Memory B cell (primary cell): ENCODE measurements at regions not wholly inside any gene's neighbourhood (a gene's known extent, or its start where the extent isn't known, plus 50 kb on each side); places are given as distances from the start of the nearest gene placed in this dataset.

ENCODE experiments used
- ATAC-seq: fragments of 150-1000 bp; cut with Tn5 transposase; 2 replicates; pipeline ENCODE4 v1.10.0; 2021; ENCODE audit warnings: low read depth, mild to moderate bottlenecking, moderate library complexity
- DNase-seq, 2 donors: peaks; one replicate each; pipeline ENCODE4 v3.0.0; 2022; ENCODE audit warnings: low spot score in 2 of 2
- H3K27ac Mint-ChIP-seq: one replicate; pipeline ENCODE4 v1.8.0; 2022; ENCODE audit warnings: mild to moderate bottlenecking, moderate library complexity, mixed read lengths
- H3K27me3 Mint-ChIP-seq: one replicate; pipeline ENCODE4 v1.8.0; 2022; ENCODE audit warnings: mixed read lengths
- H3K36me3 Mint-ChIP-seq: one replicate; pipeline ENCODE4 v1.8.0; 2022; ENCODE audit warnings: mild to moderate bottlenecking, mixed read lengths
- H3K4me1 Mint-ChIP-seq: one replicate; pipeline ENCODE4 v1.8.0; 2022; ENCODE audit warnings: mixed read lengths
- H3K4me3 Mint-ChIP-seq: one replicate; pipeline ENCODE4 v1.8.0; 2022; ENCODE audit warnings: mild to moderate bottlenecking, moderate library complexity, mixed read lengths
- H3K9me3 Mint-ChIP-seq: one replicate; pipeline ENCODE4 v1.8.0; 2022; ENCODE audit warnings: mixed read lengths

DNA sequence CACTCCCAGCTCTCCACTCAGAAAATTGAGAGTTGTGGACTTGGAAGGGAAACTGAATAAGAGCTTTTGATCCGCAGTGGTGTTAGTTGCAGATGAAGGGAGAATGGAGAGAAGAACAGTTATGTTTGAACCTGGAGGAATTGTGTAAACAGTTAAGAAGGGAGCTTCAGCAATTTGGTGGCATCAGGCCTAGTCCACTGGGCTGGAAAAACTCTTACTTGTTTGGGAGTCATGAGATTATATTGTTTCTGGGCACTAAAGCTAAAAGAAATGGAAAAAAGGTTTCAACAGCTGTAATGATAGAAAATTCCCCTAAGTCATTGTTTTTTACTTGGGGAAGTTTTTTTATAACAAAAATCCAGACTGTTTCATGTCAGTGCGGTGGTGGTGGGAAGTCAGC lies 256.1 kb upstream of the C1orf87 start:
- no peaks in the 10 kb centered on the region for H3K36me3 Mint-ChIP-seq
- H3K4me1 Mint-ChIP-seq, result no peaks in the 10 kb centered on the region
- H3K4me3 Mint-ChIP-seq, result no peak overlapping the region
- H3K27me3 Mint-ChIP-seq, result no peaks in the 10 kb centered on the region
- ATAC-seq (no peak), DNase-seq (no peak)
- H3K9me3 Mint-ChIP-seq, result peaks cover 10% of the 10 kb centered on the region
- H3K27ac Mint-ChIP-seq, result no peak overlapping the region

DNA sequence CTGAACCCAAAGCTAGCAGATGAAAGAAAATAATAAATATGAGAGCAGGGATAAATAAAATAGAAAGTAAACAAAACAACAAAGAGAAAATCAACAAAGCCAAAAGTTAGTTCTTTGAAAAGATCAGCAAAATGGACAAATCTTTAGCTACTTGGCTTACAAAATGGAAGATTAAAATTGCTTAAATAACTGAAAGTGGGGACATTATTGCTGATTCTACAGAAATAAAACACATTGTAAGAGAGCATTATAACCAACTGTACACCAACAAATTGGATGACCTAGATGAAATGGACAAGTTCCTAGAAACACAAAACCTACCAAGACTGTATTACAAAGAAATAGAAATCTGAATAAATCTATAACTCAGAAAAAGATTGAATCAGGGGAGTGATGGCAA lies 238.3 kb upstream of the C1orf87 start:
- H3K27me3 Mint-ChIP-seq, result no peaks in the 10 kb centered on the region
- no peaks in the 10 kb centered on the region for H3K36me3 Mint-ChIP-seq

DNA sequence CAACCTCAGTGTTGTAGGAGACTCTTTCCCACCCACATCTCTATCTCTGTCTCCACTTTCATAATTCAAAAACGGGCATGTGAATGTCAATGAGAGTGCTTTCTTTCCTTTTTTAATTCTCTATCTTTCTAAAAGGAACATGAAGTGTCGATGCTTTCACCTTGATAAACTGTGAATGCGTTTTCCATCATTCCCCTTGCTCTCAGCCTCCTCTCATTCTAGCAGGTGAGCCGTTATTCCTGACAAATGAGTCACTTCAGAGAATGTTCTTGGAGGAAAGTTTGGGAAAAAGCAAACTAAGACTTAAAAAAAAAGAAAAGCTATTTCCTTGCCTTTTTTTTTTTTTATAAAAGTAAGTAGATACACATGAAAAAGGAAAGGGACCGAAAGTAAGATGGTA lies 226.0 kb upstream of the C1orf87 start:
- H3K4me1 Mint-ChIP-seq, result no peaks in the 10 kb centered on the region
- H3K9me3 Mint-ChIP-seq, result peaks cover 3% of the 10 kb centered on the region
- DNase-seq (no peak), ATAC-seq (no peak)
- no peaks in the 10 kb centered on the region for H3K27me3 Mint-ChIP-seq
- no peaks in the 10 kb centered on the region for H3K36me3 Mint-ChIP-seq
- H3K4me3 Mint-ChIP-seq, result no peak overlapping the region
- no peak overlapping the region for H3K27ac Mint-ChIP-seq

More for the DNA sequence above, 238.3 kb upstream of the C1orf87 start:
- peaks cover 2% of the 10 kb centered on the region for H3K9me3 Mint-ChIP-seq
- no peak overlapping the region for H3K4me3 Mint-ChIP-seq
- ATAC-seq (no peak), DNase-seq (no peak)
- H3K27ac Mint-ChIP-seq, result no peak overlapping the region
- no peaks in the 10 kb centered on the region for H3K4me1 Mint-ChIP-seq

DNA sequence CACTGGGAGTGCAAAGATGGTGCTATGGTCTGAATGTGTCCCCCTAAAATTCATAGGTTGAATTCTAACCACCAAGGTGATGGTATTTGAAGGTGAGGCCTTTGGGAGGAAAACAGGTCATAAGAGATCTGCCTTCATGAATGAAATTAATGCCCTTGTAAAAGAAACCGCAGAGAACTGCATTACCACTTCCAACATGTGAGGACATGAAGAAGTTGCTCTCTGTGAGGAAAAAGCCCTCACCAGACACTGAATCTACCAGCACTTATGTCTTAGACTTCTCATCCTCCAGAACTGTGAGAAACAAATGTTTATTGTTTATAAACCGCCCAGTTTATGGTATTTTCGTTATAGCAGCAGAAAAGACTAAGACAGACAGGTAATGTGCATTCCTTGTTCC lies 224.7 kb upstream of the C1orf87 start:
- ATAC-seq (no peak), DNase-seq (no peak)
- H3K9me3 Mint-ChIP-seq, result peaks cover 3% of the 10 kb centered on the region
- no peaks in the 10 kb centered on the region for H3K36me3 Mint-ChIP-seq
- no peaks in the 10 kb centered on the region for H3K27me3 Mint-ChIP-seq
- no peak overlapping the region for H3K27ac Mint-ChIP-seq
- no peaks in the 10 kb centered on the region for H3K4me1 Mint-ChIP-seq
- no peak overlapping the region for H3K4me3 Mint-ChIP-seq

DNA sequence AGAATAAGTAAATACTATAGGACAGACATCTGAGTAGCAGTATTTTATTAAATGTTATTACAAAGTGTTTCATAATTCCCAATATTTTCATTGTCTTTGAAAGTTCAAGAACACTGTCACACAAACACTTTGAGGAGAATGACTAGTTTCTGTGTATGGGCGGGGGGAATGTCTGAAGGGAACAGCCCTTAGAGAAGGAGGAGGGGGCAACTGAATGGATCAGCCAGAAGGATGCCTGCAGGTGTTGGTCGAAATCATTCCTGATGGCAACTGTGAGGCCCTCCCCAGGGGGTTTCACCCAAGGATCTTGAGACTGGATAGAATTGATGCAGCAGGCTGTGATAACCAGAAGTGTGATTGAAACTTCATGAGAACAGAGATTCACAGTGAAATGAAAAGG lies 223.2 kb upstream of the C1orf87 start:
- ATAC-seq (no peak), DNase-seq (no peak)
- Mint-ChIP-seq H3K36me3 (no peaks in the 10 kb centered on the region), H3K4me3 (no peak overlapping the region), H3K27me3 (no peaks in the 10 kb centered on the region), H3K4me1 (no peaks in the 10 kb centered on the region), H3K9me3 (peaks cover 3% of the 10 kb centered on the region), H3K27ac (no peak overlapping the region)

DNA sequence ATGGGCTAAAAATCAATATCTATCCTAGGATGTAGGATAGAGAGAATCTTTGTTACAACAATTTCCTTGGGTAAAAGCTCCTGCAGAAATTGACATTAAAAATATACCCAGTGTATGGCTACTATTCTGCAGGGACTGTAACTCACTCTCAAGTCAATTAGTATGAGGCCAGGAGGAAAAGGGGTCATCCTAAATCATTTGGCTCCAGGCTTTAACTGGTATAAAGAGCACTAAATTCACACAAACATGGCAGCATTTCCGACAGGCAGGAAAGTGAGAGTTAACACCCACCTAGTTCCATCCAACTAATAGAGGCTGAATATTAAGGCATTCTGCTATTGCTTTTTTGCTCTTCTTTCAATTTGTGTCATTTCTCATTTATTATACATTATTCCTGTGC lies 218.6 kb upstream of the C1orf87 start:
- DNase-seq (no peak), ATAC-seq (no peak)
- no peak overlapping the region for H3K27ac Mint-ChIP-seq
- no peaks in the 10 kb centered on the region for H3K36me3 Mint-ChIP-seq
- H3K4me1 Mint-ChIP-seq, result no peaks in the 10 kb centered on the region
- H3K4me3 Mint-ChIP-seq, result no peak overlapping the region
- peaks cover 3% of the 10 kb centered on the region for H3K9me3 Mint-ChIP-seq
- H3K27me3 Mint-ChIP-seq, result no peaks in the 10 kb centered on the region

DNA sequence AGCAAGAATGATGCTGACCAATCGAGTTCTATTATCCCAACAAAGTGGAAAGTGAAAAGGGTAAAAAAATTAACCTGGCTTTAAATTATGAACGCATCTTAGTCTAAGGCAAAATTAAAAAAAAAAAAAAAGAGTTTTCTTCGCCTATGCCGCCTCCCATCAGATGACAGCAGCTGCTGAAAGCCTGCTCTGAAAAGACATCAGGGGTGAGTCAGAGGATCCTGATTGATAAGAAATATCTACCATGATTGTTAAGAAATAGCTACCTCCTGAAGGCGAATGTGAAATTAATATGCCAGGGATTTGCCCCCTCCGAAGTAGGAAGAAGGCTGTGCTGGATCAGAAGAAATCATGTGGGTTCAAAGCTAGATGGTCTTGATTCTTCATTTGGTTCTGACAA lies 216.8 kb upstream of the C1orf87 start:
- DNase-seq (no peak), ATAC-seq (no peak)
- H3K4me1 Mint-ChIP-seq, result no peaks in the 10 kb centered on the region
- no peak overlapping the region for H3K27ac Mint-ChIP-seq
- no peak overlapping the region for H3K4me3 Mint-ChIP-seq
- H3K27me3 Mint-ChIP-seq, result no peaks in the 10 kb centered on the region
- no peaks in the 10 kb centered on the region for H3K36me3 Mint-ChIP-seq
- H3K9me3 Mint-ChIP-seq, result peaks cover 3% of the 10 kb centered on the region

DNA sequence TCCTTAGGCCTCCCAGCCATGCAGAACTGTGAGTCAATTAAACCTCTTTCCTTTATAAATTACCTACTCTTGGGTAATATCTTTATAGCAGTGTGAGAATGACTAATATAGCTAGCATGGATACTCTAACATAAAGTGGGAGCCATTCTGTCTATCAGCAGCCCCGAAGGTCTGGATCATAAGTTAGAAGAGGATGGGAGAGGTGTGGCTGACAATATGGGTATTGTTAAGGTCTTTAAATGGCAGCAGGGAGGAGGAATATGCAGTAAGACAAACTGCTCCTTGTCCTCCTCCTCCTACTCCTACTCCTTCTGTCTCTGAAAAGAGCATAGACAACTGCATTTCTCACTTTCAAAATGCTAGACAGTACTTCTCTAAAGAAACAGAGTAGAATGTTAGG lies 214.0 kb upstream of the C1orf87 start:
- Mint-ChIP-seq H3K9me3 (peaks cover 3% of the 10 kb centered on the region), H3K4me1 (no peaks in the 10 kb centered on the region), H3K36me3 (no peaks in the 10 kb centered on the region), H3K27me3 (no peaks in the 10 kb centered on the region), H3K4me3 (no peak overlapping the region), H3K27ac (no peak overlapping the region)
- ATAC-seq (no peak), DNase-seq (no peak)

DNA sequence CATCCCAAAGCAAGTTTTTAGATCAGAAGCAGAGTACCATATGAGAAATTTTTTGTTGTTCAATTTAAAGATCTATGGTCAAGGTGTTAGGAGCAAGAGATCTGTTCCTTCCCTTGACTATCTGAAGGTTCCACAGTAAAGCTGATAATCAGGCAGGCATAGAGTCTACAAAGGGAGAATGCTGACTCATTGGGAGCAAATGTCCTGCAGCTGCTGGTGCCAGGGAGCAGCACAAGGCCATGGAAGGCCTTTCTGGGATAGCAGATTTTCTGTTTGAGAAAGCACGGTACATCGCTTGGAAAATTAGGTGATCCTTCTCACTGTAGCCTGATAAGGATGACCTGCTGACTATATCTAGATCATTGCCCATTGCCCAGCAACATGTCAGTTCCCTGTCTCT lies 210.1 kb upstream of the C1orf87 start:
- Mint-ChIP-seq H3K4me3 (no peak overlapping the region), H3K9me3 (peaks cover 3% of the 10 kb centered on the region), H3K27me3 (no peaks in the 10 kb centered on the region), H3K27ac (no peak overlapping the region), H3K36me3 (no peaks in the 10 kb centered on the region), H3K4me1 (no peaks in the 10 kb centered on the region)
- ATAC-seq (no peak), DNase-seq (no peak)

DNA sequence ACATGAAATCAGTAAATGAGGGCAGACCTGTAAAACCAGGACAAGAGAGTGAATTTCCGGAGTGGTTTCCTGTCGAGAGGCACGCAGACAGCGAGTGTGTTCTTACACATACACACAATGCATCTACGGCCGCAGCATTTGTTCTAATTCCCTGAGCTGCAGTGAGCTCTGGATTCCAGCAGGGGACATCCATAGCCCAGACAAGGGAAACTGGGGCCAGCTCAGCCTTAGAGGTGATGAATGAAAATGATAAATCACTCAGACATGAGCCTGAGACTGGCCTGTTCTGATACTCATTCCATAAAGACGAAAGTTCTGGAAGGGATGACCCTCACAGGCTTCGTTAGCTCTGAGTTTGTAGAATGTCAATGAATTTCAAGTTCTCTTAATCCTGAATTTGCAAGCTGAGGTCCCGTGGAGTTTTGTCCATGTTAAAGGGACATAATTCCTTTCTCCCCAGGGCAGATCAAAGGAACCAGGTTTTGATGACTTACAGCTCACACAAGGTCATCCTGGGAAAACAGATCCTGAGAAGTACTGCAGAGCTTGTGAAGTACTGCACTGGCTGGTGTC lies 207.9 kb upstream of the C1orf87 start:
- no peak for DNase-seq
- H3K27ac Mint-ChIP-seq, result no peak overlapping the region
- ATAC-seq, result no peak
- H3K27me3 Mint-ChIP-seq, result no peaks in the 10 kb centered on the region
- H3K4me3 Mint-ChIP-seq, result no peak overlapping the region
- no peaks in the 10 kb centered on the region for H3K9me3 Mint-ChIP-seq
- H3K36me3 Mint-ChIP-seq, result no peaks in the 10 kb centered on the region
- no peaks in the 10 kb centered on the region for H3K4me1 Mint-ChIP-seq

DNA sequence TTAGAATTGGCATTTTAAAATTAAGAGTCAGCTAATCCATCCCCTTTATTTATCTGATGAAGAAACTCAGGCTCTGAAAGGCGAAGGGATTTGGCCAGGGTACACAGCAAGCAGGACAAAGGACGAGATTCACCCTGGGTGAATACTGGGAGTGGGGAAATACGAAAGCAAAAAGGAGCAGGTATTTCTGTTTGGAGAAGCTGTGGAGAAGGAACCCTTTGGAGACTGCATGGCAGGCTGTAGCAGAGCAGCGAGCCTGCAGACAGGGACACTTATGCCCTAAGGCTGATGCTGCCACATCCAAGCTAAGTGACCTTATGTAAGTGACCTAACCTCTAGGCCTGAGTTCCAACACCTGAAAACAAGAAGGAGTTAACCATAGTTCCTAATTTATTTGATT lies 207.2 kb upstream of the C1orf87 start:
- ATAC-seq (no peak), DNase-seq (no peak)
- H3K4me3 Mint-ChIP-seq, result no peak overlapping the region

DNA sequence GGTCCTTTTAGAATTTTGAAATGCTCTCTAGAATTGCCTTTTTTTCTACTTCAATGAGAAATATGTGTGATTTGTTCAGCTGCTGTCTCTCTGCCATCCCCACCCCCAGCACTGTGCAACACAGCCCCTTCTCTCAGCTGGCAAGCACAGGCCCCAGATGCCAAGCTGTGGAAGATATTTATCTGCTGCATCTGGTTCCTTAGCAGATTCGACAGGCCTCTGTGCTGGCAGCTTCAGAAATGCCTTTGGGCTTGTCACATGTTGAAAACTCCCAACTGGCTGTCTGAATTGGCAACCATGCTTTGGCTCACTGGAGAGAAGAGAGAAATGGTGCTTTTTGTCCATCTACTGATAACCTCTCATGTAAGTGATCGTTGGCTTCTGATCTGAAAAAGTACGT lies 206.7 kb upstream of the C1orf87 start:
- Mint-ChIP-seq H3K27me3 (no peaks in the 10 kb centered on the region), H3K27ac (no peak overlapping the region), H3K4me1 (no peaks in the 10 kb centered on the region), H3K36me3 (no peaks in the 10 kb centered on the region), H3K4me3 (no peak overlapping the region), H3K9me3 (no peaks in the 10 kb centered on the region)
- DNase-seq (no peak), ATAC-seq (no peak)

More for the DNA sequence above, 207.2 kb upstream of the C1orf87 start:
- Mint-ChIP-seq H3K27me3 (no peaks in the 10 kb centered on the region), H3K4me1 (no peaks in the 10 kb centered on the region), H3K36me3 (no peaks in the 10 kb centered on the region), H3K27ac (no peak overlapping the region), H3K9me3 (no peaks in the 10 kb centered on the region)

DNA sequence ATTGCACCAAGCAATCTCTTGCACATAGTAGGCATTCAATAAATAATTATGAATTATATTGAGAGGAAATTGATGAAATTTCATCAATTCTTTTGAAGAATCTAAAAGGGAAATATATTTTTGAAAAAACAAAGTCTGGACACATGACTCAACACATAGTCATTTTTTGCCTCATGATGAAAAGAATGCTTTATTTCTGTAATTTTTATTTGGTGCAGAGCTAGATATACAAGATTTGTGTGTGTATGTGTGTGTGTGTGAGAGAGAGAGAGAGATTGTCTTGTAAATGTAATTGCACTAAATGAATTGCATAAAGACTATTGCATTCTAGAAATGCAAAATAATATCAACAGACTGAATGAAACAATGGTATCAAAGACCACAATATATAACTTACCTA lies 206.2 kb upstream of the C1orf87 start:
- Mint-ChIP-seq H3K4me1 (no peaks in the 10 kb centered on the region), H3K36me3 (no peaks in the 10 kb centered on the region), H3K9me3 (no peaks in the 10 kb centered on the region), H3K27ac (no peak overlapping the region), H3K4me3 (no peak overlapping the region), H3K27me3 (no peaks in the 10 kb centered on the region)
- ATAC-seq, result no peak
- no peak for DNase-seq

DNA sequence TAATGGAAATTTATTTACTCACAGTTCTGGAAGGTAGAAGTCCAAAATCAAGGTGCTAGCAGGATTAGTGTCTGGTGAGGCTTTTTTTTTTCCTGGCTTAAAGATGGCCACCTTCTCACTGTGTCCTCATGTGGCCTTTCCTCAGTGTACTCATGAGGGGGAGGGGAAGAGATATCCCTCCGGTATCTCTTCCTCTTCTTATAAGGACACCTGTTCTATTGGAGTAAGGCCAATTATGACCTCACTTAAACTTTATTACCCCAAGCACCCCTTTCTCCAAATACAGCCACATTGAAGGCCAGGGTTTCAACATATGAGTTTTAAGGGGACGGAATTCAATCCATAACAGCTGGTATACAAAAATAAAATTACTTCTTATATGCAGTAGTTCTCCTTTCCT lies 203.7 kb upstream of the C1orf87 start:
- DNase-seq, result no peak
- no peak for ATAC-seq
- Mint-ChIP-seq H3K36me3 (no peaks in the 10 kb centered on the region), H3K4me1 (no peaks in the 10 kb centered on the region), H3K4me3 (no peak overlapping the region), H3K9me3 (no peaks in the 10 kb centered on the region), H3K27me3 (no peaks in the 10 kb centered on the region), H3K27ac (no peak overlapping the region)

DNA sequence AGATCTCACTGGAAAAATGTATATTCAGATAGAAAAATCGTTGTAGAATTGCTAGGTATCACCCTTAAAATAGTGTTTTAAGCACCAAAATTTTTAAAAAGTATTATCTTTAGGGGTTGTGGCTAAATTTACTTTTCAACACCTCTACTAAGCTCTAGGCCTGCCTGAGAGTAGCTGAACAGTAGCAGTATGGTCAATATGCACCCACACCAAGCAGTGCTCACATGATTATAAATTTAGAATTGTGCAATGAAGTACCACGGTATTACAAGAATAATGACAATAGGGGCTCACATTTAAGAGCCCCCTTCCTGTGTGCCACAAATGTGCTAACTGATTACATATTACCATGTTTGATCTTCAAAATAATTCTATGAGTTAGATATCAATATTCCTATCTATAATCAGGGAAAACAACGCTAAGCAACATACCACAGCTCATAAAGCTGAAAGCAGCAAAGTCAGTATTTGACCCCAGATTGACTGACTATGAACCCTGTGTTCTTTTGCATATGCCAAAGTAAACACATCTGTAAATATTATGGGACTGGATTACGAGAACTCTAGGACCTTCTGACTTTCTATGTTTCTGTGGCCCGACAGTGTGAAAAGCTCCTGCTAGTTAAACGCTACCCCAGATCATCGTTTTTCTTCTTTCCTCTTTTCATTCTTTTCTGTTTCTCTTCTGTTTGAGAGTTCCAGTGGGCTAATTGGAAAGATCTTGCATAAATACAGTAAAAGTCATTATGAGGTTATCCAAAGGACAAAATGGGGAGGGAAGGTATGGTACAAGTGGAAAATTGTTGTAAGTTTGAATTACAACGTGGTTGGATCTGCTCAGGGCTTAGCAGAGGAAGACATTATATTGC lies 201.1 kb upstream of the C1orf87 start:
- Mint-ChIP-seq H3K4me1 (no peaks in the 10 kb centered on the region), H3K36me3 (no peaks in the 10 kb centered on the region), H3K4me3 (no peak overlapping the region), H3K27ac (no peak overlapping the region), H3K27me3 (no peaks in the 10 kb centered on the region), H3K9me3 (no peaks in the 10 kb centered on the region)
- DNase-seq, result no peak
- no peak for ATAC-seq
